ENCODE measurements at regions not wholly inside any gene's neighbourhood (a gene's known extent, or its start where the extent isn't known, plus 50 kb on each side); places are given as distances from the start of the nearest gene placed in this dataset.

DNA sequence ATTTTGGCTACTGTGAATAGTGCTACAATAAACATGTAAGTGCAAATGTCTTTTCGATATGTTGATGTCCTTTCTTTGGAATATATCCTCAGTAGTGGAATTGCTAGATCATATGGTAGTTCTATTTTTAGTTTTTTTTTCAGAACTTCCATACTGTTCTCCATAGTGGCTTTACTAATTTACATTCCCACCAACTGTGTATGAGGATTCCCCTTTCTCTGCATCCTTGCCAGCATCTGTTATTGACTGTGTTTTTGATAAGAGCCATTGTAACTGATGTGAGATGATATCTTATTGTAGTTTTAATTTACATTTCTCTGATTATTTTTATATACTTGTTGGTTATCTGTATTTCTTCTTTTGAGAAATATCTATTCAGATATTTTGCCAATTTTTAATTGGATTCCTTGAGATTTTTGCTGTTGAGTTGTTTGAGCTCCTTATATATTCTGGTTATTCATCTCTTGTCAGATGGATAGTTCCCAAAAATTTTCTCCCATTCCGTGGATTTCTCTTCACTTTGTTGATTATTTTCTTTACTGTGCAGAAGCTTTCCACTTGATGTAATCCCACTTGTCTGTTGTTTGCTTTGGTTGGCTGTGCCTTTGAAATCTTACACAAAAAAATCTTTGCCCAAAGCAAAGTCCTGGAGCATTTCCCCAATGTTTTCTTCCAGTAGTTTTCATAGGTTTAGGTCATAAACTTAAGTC lies 532.3 kb downstream of the PID1 start:
- Histone ChIP-seq H3K27ac (ENCODE audit: extremely low read length, insufficient read depth, low read length) (no peak overlapping the region), H4K20me1 (ENCODE audit: insufficient read depth, low read length) (no peaks in the 10 kb centered on the region), H3K27me3 (ENCODE audit: control insufficient read depth in 1 of 2, insufficient read depth in 2 of 2, low read length in 2 of 2) (no peaks in the 10 kb centered on the region), H3K4me3 (replicated peaks in 1 of 3; ENCODE audit: insufficient read depth in 1 of 3, low read depth in 2 of 3, low read length in 3 of 3) (no peak overlapping the region), H3K4me2 (ENCODE audit: low read depth, low read length) (no peak overlapping the region), H3K4me1 (ENCODE audit: insufficient read depth, low read length) (no peaks in the 10 kb centered on the region), H3K9ac (ENCODE audit: insufficient read depth, low read depth, low read length) (no peak overlapping the region), H3K79me2 (ENCODE audit: insufficient read depth, low read length) (no peaks in the 10 kb centered on the region), H2AFZ (ENCODE audit: low read length) (no peak overlapping the region), H3K9me3 (ENCODE audit: low read length) (peaks cover 72% of the 10 kb centered on the region), H3K36me3 (replicated peaks in 1 of 2; ENCODE audit: control insufficient read depth in 1 of 2, insufficient read depth in 2 of 2, low read length in 2 of 2) (no peaks in the 10 kb centered on the region)
- POLR2A ChIA-PET, result no interaction called here
- WGBS (ENCODE audit: low lambda C conversion rate), result 8% methylated on average over 2 of the region's 2 CpGs
- no peak for DNase-seq (ENCODE audit: low spot score)
- ATAC-seq, result no peak
- in situ Hi-C loops (cut with HindIII; ENCODE audit: extremely low pct_ligation_motif_present, low pct_unique_long_range_greater_than_20kb), result no loop called here
- no peak for FAIRE-seq
- TF ChIP-seq RAD21 (CRISPR knock-in tag; IDR thresholded peaks at IDR 0.05), result no peak
- no peak for TF ChIP-seq ZNF672 (CRISPR knock-in tag; IDR thresholded peaks at IDR 0.05)
- TF ChIP-seq HNF4G (IDR thresholded peaks at IDR 0.05; ENCODE audit: borderline replicate concordance, low read depth, low read length), result no peak
- no peak for TF ChIP-seq HNF4G (CRISPR knock-in tag; IDR thresholded peaks at IDR 0.05; ENCODE audit: borderline replicate concordance, low read depth)
- TF ChIP-seq ZBTB38 (CRISPR knock-in tag; IDR thresholded peaks at IDR 0.05), result no peak
- BruUV-seq (replicated peaks), result no TSS peak
- CTCF ChIA-PET (ENCODE audit: low intra/inter-chr PET ratio, low total read pairs), result no interaction called here
- intact Hi-C loops (cut with micrococcal nuclease; ENCODE audit: unreplicated experiment), result no loop called here

- no peak overlapping the region for H3K9ac ChIP-seq (ENCODE audit: insufficient read depth, low read depth, low read length)
- BruUV-seq (replicated peaks), result no TSS peak
- H3K9me3 ChIP-seq (ENCODE audit: low read length), result peaks cover 84% of the 10 kb centered on the region
- no peaks in the 10 kb centered on the region for H4K20me1 ChIP-seq (ENCODE audit: insufficient read depth, low read length)
- intact Hi-C loops (cut with micrococcal nuclease; ENCODE audit: unreplicated experiment), result no loop called here
- 43% methylated on average over 3 of the region's 3 CpGs for WGBS (ENCODE audit: low lambda C conversion rate)
- H3K36me3 ChIP-seq (replicated peaks in 1 of 2; ENCODE audit: control insufficient read depth in 1 of 2, insufficient read depth in 2 of 2, low read length in 2 of 2), result no peaks in the 10 kb centered on the region
- no peaks in the 10 kb centered on the region for H3K79me2 ChIP-seq (ENCODE audit: insufficient read depth, low read length)
- no peak overlapping the region for H3K4me3 ChIP-seq (replicated peaks in 1 of 3; ENCODE audit: insufficient read depth in 1 of 3, low read depth in 2 of 3, low read length in 3 of 3)
- CTCF ChIA-PET (ENCODE audit: low intra/inter-chr PET ratio, low total read pairs), result no interaction called here
- no peak overlapping the region for H2AFZ ChIP-seq (ENCODE audit: low read length)
- POLR2A ChIA-PET, result no interaction called here
- ATAC-seq (no peak), DNase-seq (ENCODE audit: low spot score) (no peak), FAIRE-seq (no peak)
- H3K4me1 ChIP-seq (ENCODE audit: insufficient read depth, low read length), result no peaks in the 10 kb centered on the region
- H3K27ac ChIP-seq (ENCODE audit: extremely low read length, insufficient read depth, low read length), result no peak overlapping the region
- no peaks in the 10 kb centered on the region for H3K27me3 ChIP-seq (ENCODE audit: control insufficient read depth in 1 of 2, insufficient read depth in 2 of 2, low read length in 2 of 2)
- H3K4me2 ChIP-seq (ENCODE audit: low read depth, low read length), result no peak overlapping the region
- in situ Hi-C loops (cut with HindIII; ENCODE audit: extremely low pct_ligation_motif_present, low pct_unique_long_range_greater_than_20kb), result no loop called here
- TF ChIP-seq ZNF101 (CRISPR knock-in tag; IDR thresholded peaks at IDR 0.05; ENCODE audit: borderline replicate concordance, low read depth) (no peak), ZNF484 (CRISPR knock-in tag; IDR thresholded peaks at IDR 0.05; ENCODE audit: borderline replicate concordance, low read depth) (no peak), ZNF639 (CRISPR knock-in tag; conservative IDR thresholded peaks at IDR 0.05) (no peak), ZNF704 (CRISPR knock-in tag; IDR thresholded peaks at IDR 0.05; ENCODE audit: borderline replicate concordance) (no peak), ETV6 (CRISPR knock-in tag; conservative IDR thresholded peaks at IDR 0.05) (no peak), ZNF343 (CRISPR knock-in tag; IDR thresholded peaks at IDR 0.05) (no peak), DMTF1 (CRISPR knock-in tag; IDR thresholded peaks at IDR 0.05) (no peak), MEIS2 (CRISPR knock-in tag; IDR thresholded peaks at IDR 0.05) (no peak), ETV5 (CRISPR knock-in tag; IDR thresholded peaks at IDR 0.05; ENCODE audit: borderline replicate concordance) (no peak), KAT7 (CRISPR knock-in tag; IDR thresholded peaks at IDR 0.05; ENCODE audit: borderline replicate concordance) (no peak)
Observed at GRCh38 chr2:228735697-228736096, 535.4 kb downstream of the PID1 start.

Measured in HepG2 (cell line).